HG03280 (cell line): ENCODE measurements at regions not wholly inside any gene's neighbourhood (a gene's known extent, or its start where the extent isn't known, plus 50 kb on each side); places are given as distances from the start of the nearest gene placed in this dataset.

Source experiments
- ATAC-seq: cut with Tn5 transposase; IDR thresholded peaks from one replicate; pipeline ENCODE4 v1.9.1; 2021; ENCODE audit warnings: mild to moderate bottlenecking, moderate library complexity; ENCODE audit not compliant: unreplicated experiment

DNA sequence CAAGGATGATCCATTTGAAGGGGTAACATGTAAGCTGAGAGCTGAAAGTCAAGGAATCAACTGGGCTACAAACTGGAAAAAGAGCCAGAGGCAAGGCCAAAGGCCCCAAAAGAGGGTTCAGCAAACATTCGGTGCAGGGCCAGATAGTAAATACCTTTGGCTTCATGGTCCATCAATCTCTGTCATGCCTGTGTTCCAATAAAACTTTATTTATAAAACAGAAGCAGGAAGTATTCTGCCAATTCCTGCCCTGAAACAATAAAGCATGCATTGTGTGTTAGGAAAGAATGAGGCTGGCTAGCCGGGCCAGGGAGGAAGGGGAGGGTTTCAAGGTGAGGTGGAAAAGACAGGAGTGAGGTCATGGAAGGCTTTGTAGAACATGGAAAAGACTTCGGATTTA lies 107.1 kb downstream of the LBH start:
- ATAC-seq: no peak

- ATAC-seq: no peak
Measured at GRCh38 chr2:30339071-30339470, 107.7 kb downstream of the LBH start.

GRCh38 chr2:30341500-30342267 lies 105.4 kb upstream of the LCLAT1 start:
- no peak for ATAC-seq

- no peak for ATAC-seq
Measured at GRCh38 chr2:30346471-30347169, 100.4 kb upstream of the LCLAT1 start.

DNA sequence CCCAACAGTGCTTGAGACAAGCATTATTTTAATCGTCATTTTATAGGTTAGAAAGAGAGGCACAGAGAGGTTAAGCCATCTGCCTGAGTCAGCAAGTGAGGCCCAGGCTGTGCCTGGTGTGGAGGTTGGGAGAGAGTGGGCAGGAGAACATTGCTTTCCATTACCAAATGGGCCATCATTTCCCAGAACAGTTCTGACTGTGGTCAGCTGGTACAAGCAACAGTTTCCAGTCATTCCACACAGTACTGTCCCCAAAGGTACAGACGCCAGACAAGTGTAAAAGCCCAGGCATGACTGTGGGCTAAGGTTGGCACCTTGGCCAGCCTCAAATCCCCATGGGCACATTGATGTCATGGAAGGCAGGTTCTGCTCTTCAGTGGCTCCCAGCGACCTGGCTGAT lies 98.2 kb upstream of the LCLAT1 start:
- ATAC-seq: no peak

- no peak for ATAC-seq
Measured at GRCh38 chr2:30349691-30350090, 97.4 kb upstream of the LCLAT1 start.

GRCh38 chr2:30351116-30351515 lies 95.9 kb upstream of the LCLAT1 start:
- ATAC-seq: no peak

GRCh38 chr2:30351949-30352348 lies 95.1 kb upstream of the LCLAT1 start:
- no peak for ATAC-seq

GRCh38 chr2:30354150-30354549 lies 92.9 kb upstream of the LCLAT1 start:
- no peak for ATAC-seq

- no peak for ATAC-seq
Measured at GRCh38 chr2:30354621-30355020, 92.4 kb upstream of the LCLAT1 start.

DNA sequence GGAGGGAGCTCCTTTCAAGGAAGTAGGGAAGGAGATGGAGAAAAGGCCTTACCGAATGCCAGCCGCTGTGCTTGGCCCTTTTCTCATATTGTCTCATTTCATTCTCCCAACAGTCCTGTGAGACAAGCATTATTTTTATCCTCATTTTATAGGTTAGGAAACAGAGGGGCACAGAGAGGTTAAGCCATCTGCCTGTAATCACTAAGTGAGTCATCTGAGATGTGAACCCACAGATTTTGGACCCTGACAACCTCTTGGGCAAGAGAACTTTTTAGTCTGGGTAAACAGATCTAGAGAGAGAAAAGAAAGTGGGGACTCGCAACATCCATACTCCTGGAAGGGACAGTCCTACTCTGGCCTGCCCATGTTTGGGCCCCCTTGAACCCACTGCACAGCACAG lies 91.7 kb upstream of the LCLAT1 start:
- ATAC-seq: no peak

- ATAC-seq: no peak
Measured at GRCh38 chr2:30356071-30356470, 91.0 kb upstream of the LCLAT1 start.

DNA sequence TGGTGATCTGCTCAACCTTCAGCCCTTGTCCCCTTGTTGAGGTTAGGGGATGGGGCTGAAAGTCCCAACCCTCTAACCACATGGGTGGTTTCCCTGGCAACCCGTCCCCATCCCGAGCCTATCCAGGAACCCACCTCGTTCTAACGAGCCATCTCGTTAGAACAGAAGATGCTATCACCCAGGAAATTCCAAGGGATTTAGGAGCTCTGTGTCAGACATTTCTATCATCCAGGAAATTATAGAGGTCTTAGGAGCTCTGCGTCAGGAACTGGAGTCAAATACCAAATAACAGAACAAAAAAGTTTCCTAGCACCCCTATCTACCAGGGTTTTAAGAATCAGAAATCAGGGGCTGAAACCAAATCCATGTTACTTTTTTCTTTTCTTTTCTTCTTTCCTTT lies 90.3 kb upstream of the LCLAT1 start:
- ATAC-seq: no peak

GRCh38 chr2:30358351-30358750 lies 88.7 kb upstream of the LCLAT1 start:
- ATAC-seq: no peak

- no peak for ATAC-seq
Measured at GRCh38 chr2:30358842-30359241, 88.2 kb upstream of the LCLAT1 start.

GRCh38 chr2:30359644-30360167 lies 87.3 kb upstream of the LCLAT1 start:
- no peak for ATAC-seq

- no peak for ATAC-seq
Measured at GRCh38 chr2:30361751-30362394, 85.2 kb upstream of the LCLAT1 start.

GRCh38 chr2:30362468-30363081 lies 84.5 kb upstream of the LCLAT1 start:
- no peak for ATAC-seq

- ATAC-seq: no peak
Measured at GRCh38 chr2:30363406-30363805, 83.6 kb upstream of the LCLAT1 start.

DNA sequence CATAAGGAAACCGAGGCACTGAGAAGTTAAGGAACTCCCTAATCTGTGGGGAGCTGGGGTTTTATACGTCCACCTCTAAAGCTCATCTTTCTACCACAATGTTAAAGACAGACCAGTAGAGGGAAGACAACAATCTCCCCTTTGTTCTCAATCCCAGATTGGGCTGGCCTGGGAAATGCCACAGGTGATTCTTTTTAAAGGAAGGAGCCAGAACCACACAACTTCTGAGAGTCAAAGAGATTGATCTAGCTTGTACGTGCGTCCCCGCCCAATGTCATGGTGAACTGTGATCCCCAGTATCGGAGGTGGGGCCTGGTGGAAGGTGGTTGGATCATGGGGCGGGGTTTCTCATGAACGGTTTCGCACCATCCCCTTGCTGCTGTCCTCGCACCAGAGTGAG lies 81.8 kb upstream of the LCLAT1 start:
- ATAC-seq: no peak

DNA sequence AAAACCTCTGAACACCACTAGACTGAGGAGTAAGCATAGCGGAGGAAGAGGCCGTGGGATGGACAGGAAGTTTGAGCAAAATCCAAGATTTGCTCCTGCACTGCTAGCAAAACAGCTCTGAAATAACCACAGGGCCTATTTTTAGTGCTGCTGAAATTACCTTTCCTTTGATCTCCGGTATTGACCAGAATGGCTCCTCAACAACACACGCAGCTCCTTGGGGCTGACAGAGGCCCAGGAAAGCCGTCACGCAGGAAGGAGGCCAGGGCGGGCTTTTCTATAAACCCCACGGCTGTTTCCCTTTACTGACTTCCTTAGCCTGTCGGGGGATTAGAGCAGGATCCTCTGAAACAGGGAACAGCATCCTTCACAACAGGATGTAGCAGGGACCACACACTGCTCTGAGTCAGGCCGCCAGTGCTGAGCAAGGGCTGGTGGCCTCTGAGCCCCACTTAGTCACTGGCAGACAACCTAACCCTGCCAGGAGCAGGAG lies 80.8 kb upstream of the LCLAT1 start:
- no peak for ATAC-seq
